ENCODE measurements at regions not wholly inside any gene's neighbourhood (a gene's known extent, or its start where the extent isn't known, plus 50 kb on each side); places are given as distances from the start of the nearest gene placed in this dataset.

DNA sequence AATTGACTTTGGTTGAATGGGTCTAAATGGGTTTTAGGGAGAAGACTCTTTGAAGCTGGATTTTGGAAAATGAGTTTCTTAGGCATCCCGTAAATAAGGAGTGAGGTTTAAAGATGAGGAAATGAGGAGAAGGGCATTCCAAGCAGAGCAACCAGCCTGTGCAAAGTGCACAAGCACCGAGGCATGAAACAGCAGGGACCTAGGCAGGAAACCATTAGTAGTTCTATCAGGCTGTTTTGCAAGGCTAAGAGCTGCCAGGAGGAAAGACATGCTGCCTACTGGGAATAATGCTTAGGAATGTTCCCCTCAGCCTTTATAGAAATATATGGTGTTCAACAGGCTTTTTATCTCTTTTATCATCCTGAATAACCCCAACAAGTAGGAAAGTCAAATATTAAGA, 153.1 kb upstream of the FGGY start:
- no peak for DNase-seq (ENCODE audit: low read depth)

GRCh38 chr1:59144959-59145358, 151.9 kb upstream of the FGGY start:
- DNase-seq (ENCODE audit: low read depth), result no peak

DNA sequence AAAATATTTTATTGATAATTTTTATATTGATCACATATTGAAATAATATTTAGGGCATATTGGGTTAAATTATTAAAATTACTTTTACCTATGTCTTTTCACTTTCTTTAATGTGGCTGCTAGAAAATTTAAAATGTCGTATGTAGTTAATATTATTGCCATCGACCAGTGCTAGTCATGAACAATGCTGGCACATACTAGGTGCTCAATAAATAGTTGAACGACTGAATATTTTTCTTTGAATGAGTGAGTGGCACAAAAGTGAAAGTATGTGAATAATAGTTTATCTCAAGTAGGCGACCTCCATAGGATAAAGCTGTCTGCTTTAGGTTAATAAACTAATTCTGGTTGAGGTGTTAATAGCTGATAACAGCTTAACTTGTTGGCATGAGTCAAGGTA, 150.8 kb upstream of the FGGY start:
- DNase-seq (ENCODE audit: low read depth), result no peak

DNA sequence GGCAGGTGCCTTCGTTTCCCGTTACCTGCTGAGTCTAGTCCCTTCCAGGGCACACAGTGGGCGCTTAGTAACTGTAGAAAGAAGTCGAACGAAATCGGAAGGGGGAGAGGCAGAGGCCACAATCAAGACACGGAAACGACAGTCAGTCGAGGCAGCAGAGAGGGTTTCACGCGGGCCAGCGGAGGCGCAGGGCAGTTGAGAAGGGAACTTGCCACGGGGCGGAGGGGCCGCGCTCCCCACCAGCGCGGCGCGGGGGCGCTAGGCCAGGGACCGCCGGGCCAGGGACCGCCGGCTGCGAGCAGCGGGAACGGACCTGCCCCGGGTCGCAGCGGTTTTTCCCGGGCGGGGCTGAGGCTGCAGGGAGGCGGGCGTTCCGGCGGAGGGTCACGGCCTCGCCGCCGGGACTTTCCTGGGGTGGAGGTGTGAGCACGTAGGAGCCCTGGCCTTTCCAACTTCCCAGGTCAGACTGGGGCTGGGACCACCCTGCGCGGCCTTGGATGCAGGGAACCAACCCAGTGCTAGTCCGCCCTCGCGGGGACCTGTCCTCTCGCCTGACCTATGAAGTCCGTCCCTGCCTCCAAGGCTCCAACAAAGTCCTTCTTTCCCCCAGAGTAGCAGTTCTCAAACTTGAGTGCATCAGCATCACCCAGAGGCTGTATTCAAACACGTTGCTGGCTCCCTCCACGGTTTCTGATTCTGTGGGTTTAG, 150.1 kb upstream of the FGGY start:
- peak; percentile 79 for DNase-seq (ENCODE audit: low read depth)

GRCh38 chr1:59149435-59149834, 147.5 kb upstream of the FGGY start:
- no peak for DNase-seq (ENCODE audit: low read depth)

DNA sequence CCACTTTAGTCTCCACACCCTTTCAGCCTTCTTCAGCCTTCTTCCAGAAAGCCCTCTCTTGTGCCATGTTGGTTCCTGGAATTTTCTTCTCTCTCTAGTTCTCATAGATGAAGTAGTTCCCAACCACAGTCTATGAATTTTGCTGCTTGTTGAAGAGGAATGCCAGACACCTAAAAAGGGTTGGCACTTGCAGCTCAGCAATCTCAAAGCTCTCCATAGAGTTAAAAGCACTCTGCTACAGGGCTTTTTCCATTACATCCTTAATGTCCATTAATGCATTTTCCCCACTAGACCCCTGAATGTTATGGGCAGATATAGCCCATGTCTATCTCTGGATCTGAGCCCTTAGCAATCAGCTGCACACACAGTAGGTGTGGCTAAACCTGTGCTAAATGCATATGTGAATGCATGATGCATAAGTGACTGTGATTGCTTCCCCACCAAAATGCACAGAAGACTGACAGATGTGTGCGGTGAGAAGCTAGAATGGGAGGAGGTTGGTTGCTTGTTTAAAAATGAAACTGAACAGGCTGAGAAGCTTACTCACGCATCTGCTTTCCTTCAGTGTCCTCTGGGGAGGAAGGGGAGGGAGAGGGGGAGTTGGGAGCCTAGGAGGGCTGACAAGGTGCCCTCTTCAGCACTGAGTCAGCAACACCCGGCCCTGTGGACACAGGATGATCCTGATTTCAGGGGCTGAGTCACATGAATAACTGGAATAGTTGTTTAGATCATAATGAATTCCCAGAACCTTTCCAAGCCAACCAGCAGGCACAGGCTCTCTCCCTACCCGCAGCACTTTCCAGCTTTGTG, 146.1 kb upstream of the FGGY start:
- peak; percentile 100 for DNase-seq (ENCODE audit: low read depth)

GRCh38 chr1:59151387-59151761, 145.5 kb upstream of the FGGY start:
- DNase-seq (ENCODE audit: low read depth), result no peak

GRCh38 chr1:59151860-59152259, 145.0 kb upstream of the FGGY start:
- no peak for DNase-seq (ENCODE audit: low read depth)

- DNase-seq (ENCODE audit: low read depth), result no peak
Observed at GRCh38 chr1:59152511-59152910, 144.4 kb upstream of the FGGY start.

DNA sequence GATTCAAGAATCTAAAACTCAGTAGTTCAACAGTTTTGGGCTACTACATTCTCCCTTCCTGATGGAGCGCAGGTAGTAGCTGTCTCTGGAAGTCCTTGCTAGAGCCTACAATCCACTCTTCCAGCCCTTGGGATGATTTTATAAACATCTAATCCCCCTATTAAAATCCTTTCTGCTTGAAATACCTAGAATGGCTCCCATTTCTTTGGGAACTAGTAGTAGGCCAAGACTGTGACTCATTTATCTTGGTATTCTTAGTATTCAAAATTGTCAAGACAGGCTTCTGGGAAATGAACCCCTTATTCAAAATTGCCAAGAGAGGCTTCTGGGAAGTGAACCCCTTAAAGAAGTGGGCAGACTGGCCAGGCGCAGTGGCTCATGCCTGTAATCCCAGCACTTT, 142.5 kb upstream of the FGGY start:
- no peak for DNase-seq (ENCODE audit: low read depth)

GRCh38 chr1:59155351-59155750, 141.5 kb upstream of the FGGY start:
- no peak for DNase-seq (ENCODE audit: low read depth)

DNA sequence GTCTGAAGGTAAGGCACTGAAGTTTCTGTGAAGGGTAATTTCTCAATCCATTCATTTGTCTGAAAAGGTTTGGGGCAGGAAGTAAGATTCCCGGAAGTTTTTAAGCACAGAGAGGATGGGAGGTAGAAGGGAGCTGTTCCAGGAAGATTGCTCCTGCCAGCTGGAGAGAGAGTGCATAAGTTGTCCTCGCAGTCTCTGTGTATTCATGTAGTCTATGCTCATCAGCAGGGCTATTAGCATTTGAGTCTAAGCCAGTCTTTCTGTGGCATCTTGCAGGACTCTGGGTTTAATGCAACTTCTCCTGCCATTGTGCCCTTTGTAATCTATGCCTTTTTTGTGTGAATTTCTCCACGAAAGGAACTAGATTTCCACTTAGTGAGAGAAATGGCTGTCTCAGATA, 140.8 kb upstream of the FGGY start:
- DNase-seq (ENCODE audit: low read depth), result no peak

- peak; percentile 80 for DNase-seq (ENCODE audit: low read depth)
Observed at GRCh38 chr1:59156526-59157199, 140.2 kb upstream of the FGGY start.

DNA sequence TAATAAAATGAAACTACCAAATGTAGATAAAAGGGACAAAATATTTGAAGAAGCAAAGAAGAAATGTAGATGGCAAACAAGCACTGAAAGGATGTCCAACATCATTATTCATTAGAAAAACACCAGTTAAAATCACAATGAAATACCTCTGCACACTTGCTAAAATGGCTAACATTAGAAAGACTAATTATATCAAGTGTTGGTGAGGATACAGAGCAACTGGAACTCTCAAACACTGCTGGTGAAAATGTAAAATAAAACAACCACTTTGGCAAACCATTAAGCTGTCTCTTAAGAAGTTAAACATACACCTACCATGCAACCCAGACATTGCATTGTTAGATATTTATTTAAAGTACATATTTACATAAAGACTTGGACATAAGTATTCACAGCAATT, 138.6 kb upstream of the FGGY start:
- no peak for DNase-seq (ENCODE audit: low read depth)

- no peak for DNase-seq (ENCODE audit: low read depth)
Observed at GRCh38 chr1:59159557-59160203, 137.2 kb upstream of the FGGY start.

- no peak for DNase-seq (ENCODE audit: low read depth)
Observed at GRCh38 chr1:59161136-59161535, 135.8 kb upstream of the FGGY start.

- peak; percentile 43 for DNase-seq (ENCODE audit: low read depth)
Observed at GRCh38 chr1:59162665-59163064, 134.2 kb upstream of the FGGY start.

- DNase-seq (ENCODE audit: low read depth), result peak; percentile 98
Observed at GRCh38 chr1:59163268-59164092, 133.4 kb upstream of the FGGY start.

DNA sequence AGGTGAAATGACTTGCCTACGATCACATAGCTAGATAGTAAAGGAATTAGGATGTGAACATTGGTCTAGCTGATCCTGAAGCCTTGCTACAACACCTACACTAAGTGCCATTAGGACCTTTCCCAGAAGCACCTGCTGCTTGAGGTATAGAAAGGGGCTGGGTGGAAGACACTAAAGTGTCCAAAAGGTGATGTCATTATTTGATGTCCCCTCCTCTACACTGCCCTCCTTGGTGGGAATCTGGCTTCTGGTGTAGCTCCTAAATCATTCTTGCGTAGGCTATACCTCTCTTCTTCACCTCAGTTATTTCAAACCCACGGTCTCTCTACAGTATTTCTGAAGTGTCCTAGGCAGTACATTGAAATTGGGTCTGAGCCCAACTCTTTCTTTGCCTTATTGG, 132.5 kb upstream of the FGGY start:
- no peak for DNase-seq (ENCODE audit: low read depth)

DNA sequence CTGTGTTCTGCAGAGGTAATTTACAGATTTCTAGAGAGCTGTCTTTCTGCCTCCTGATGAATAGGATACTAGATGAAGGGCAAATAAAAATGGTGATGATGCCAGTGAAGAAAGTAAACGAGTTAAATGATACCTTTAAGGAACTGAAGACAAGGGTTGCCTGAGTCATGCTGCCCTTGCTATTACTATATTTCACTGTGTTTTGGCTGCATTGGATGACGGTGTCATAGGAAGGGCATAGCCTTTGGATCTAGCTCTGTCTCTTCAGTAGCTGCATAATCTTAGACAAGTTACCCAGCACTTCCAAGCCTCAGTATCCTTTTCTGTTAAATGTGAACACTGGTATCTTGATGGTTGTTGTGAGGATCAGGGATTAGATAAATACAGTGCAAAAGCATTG, 131.5 kb upstream of the FGGY start:
- peak; percentile 52 for DNase-seq (ENCODE audit: low read depth)

DNA sequence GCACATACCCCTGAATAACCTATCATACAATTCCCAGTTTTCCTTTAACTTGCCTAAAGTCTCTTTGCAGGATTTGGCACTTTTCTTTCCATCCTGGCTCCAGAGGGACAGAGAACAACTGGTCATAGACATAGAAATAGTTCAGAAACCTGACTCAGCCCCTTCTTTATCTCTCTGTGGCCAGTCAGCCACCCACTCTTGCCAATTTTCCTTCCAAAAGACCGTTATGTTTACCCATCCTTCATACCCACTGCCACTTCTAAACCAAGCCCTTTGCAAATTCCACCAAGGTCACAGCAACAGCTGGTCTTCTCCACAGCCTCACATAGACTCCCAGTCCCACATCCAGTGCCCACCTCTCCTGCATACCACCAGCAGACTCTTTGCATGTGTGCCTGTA, 127.2 kb upstream of the FGGY start:
- peak; percentile 45 for DNase-seq (ENCODE audit: low read depth)

DNA sequence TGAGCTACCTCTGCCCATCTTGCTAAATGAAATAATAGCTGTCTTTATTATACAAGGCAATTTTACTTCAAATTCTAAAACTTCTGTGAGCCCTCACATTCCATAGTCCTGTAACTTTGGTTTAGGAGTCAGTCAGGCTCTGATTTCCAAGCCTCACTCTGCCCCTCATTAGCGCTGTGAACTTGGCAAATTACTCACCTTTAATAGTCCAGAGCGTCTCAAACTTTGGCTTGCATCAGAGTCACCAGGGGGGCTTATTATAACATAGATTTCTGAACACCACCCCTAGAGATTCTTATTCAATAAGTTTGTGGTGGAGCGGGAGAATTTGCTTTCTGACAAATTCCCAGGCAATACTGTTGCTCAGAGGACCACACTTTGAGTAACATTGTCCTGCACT, 126.2 kb upstream of the FGGY start:
- DNase-seq (ENCODE audit: low read depth), result no peak
